Hepatocyte (in vitro differentiated cells): ENCODE measurements at regions not wholly inside any gene's neighbourhood (a gene's known extent, or its start where the extent isn't known, plus 50 kb on each side); places are given as distances from the start of the nearest gene placed in this dataset.

Source experiments
- DNase-seq: peaks from one replicate; pipeline ENCODE4 v3.0.0-alpha.2; 2016; ENCODE audit warnings: low spot score
- H2AFZ ChIP-seq: fragments of 200-600 bp; sonication (generic); 2 replicates; pipeline ENCODE4 v1.6.0; 2016; ENCODE audit warnings: antibody characterized with exemption, mild to moderate bottlenecking
- H3K27ac ChIP-seq: fragments of 200-600 bp; sonication (generic); 2 replicates; pipeline ENCODE4 v1.5.1; 2016; ENCODE audit warnings: mild to moderate bottlenecking
- H3K27me3 ChIP-seq: fragments of 200-600 bp; sonication (generic); 2 replicates; pipeline ENCODE4 v1.6.1; 2016
- H3K36me3 ChIP-seq: fragments of 200-600 bp; sonication (generic); replicated peaks from 2 replicates; pipeline ENCODE4 v1.5.1; 2016; ENCODE audit warnings: low read depth; ENCODE audit not compliant: insufficient read depth
- H3K4me1 ChIP-seq: fragments of 200-600 bp; sonication (generic); 2 replicates; pipeline ENCODE4 v1.5.1; 2016; ENCODE audit warnings: mild to moderate bottlenecking, moderate library complexity; ENCODE audit not compliant: insufficient read depth
- H3K4me2 ChIP-seq: fragments of 200-600 bp; sonication (generic); 2 replicates; pipeline ENCODE4 v1.6.0; 2016
- H3K4me3 ChIP-seq: fragments of 200-600 bp; sonication (generic); 2 replicates; pipeline ENCODE4 v1.5.1; 2016; ENCODE audit warnings: mild to moderate bottlenecking
- H3K79me2 ChIP-seq: fragments of 200-600 bp; sonication (generic); 2 replicates; pipeline ENCODE4 v1.6.0; 2017; ENCODE audit warnings: mild to moderate bottlenecking
- H3K9me2 ChIP-seq: fragments of 200-600 bp; sonication (generic); replicated peaks from 2 replicates; pipeline ENCODE4 v1.6.0; 2017; ENCODE audit warnings: mild to moderate bottlenecking; ENCODE audit not compliant: insufficient read depth
- H3K9me3 ChIP-seq: fragments of 200-600 bp; sonication (generic); 2 replicates; pipeline ENCODE4 v1.5.1; 2016; ENCODE audit warnings: low read depth, mild to moderate bottlenecking
- H4K20me1 ChIP-seq: fragments of 200-600 bp; sonication (generic); 2 replicates; pipeline ENCODE4 v1.6.0; 2016; ENCODE audit warnings: mild to moderate bottlenecking; ENCODE audit not compliant: insufficient read depth, poor library complexity, severe bottlenecking
- CTCF ChIP-seq: fragments of 200-600 bp; sonication (generic); IDR thresholded peaks from 2 replicates; pipeline ENCODE4 v1.5.1; 2016; ENCODE audit warnings: antibody characterized with exemption, mild to moderate bottlenecking; ENCODE audit not compliant: poor library complexity
- EZH2 ChIP-seq: fragments of 200-600 bp; sonication (generic); IDR thresholded peaks from 2 replicates; pipeline ENCODE4 v1.6.1; 2016; ENCODE audit warnings: antibody characterized with exemption, mild to moderate bottlenecking, borderline replicate concordance
- EZH2phosphoT487 ChIP-seq: fragments of 200-600 bp; sonication (generic); IDR thresholded peaks from one replicate; pipeline ENCODE4 v1.6.1; 2018; ENCODE audit warnings: antibody characterized with exemption, mild to moderate bottlenecking, low read depth, moderate library complexity; ENCODE audit not compliant: unreplicated experiment, severe bottlenecking
- WGBS: methylation state at CpG from one replicate; pipeline ENCODE4 v1.1.6; 2016; ENCODE audit warnings: low lambda C conversion rate; ENCODE audit errors: missing lambda C conversion rate; 5-methylcytosine and 5-hydroxymethylcytosine counted together

GRCh38 chr5:38615981-38616451 lies 59.6 kb upstream of the LIFR start:
- Histone ChIP-seq H3K4me3 (no peak overlapping the region), H3K4me1 (no peaks in the 10 kb centered on the region), H3K79me2 (no peaks in the 10 kb centered on the region), H3K27me3 (no peaks in the 10 kb centered on the region), H3K9me2 (no peaks in the 10 kb centered on the region), H3K36me3 (no peaks in the 10 kb centered on the region), H2AFZ (no peak overlapping the region), H4K20me1 (no peaks in the 10 kb centered on the region), H3K27ac (no peak overlapping the region), H3K9me3 (peaks cover 12% of the 10 kb centered on the region), H3K4me2 (no peak overlapping the region)
- TF ChIP-seq CTCF: no peak
- TF ChIP-seq EZH2phosphoT487: no peak
- TF ChIP-seq EZH2: no peak
- 56% methylated on average over 3 of the region's 3 CpGs for WGBS
- no peak for DNase-seq

- Histone ChIP-seq H3K79me2 (no peaks in the 10 kb centered on the region), H3K27ac (no peak overlapping the region), H3K27me3 (no peaks in the 10 kb centered on the region), H3K36me3 (no peaks in the 10 kb centered on the region), H3K4me3 (no peak overlapping the region), H3K4me1 (no peaks in the 10 kb centered on the region), H3K9me2 (no peaks in the 10 kb centered on the region), H4K20me1 (no peaks in the 10 kb centered on the region), H3K9me3 (peaks cover 12% of the 10 kb centered on the region), H3K4me2 (no peak overlapping the region), H2AFZ (no peak overlapping the region)
- TF ChIP-seq EZH2 (no peak), EZH2phosphoT487 (no peak), CTCF (no peak)
- DNase-seq: no peak
- 93% methylated on average over 1 of the region's 1 CpG for WGBS
Observed at GRCh38 chr5:38618154-38618553, 61.7 kb upstream of the LIFR start.

GRCh38 chr5:38621331-38621730 lies 64.9 kb upstream of the LIFR start:
- no peak overlapping the region for H3K4me2 ChIP-seq
- no peaks in the 10 kb centered on the region for H4K20me1 ChIP-seq
- no peaks in the 10 kb centered on the region for H3K36me3 ChIP-seq
- no peaks in the 10 kb centered on the region for H3K9me2 ChIP-seq
- H3K4me3 ChIP-seq: no peak overlapping the region
- no peaks in the 10 kb centered on the region for H3K79me2 ChIP-seq
- H2AFZ ChIP-seq: no peak overlapping the region
- no peak overlapping the region for H3K27ac ChIP-seq
- peaks cover 12% of the 10 kb centered on the region for H3K9me3 ChIP-seq
- DNase-seq: no peak
- no peaks in the 10 kb centered on the region for H3K27me3 ChIP-seq
- H3K4me1 ChIP-seq: no peaks in the 10 kb centered on the region
- TF ChIP-seq CTCF (no peak), EZH2phosphoT487 (no peak), EZH2 (no peak)

GRCh38 chr5:38621840-38622437 lies 65.5 kb upstream of the LIFR start:
- H2AFZ ChIP-seq: no peak overlapping the region
- H3K9me2 ChIP-seq: no peaks in the 10 kb centered on the region
- H3K36me3 ChIP-seq: no peaks in the 10 kb centered on the region
- H3K27me3 ChIP-seq: no peaks in the 10 kb centered on the region
- H3K27ac ChIP-seq: no peak overlapping the region
- DNase-seq: no peak
- H4K20me1 ChIP-seq: no peaks in the 10 kb centered on the region
- H3K4me3 ChIP-seq: no peak overlapping the region
- H3K4me1 ChIP-seq: no peaks in the 10 kb centered on the region
- WGBS: 73% methylated on average over 3 of the region's 3 CpGs
- TF ChIP-seq EZH2 (no peak), EZH2phosphoT487 (no peak), CTCF (no peak)
- no peak overlapping the region for H3K4me2 ChIP-seq
- H3K9me3 ChIP-seq: peaks cover 12% of the 10 kb centered on the region
- H3K79me2 ChIP-seq: no peaks in the 10 kb centered on the region
